ENCODE measurements at regions not wholly inside any gene's neighbourhood (a gene's known extent, or its start where the extent isn't known, plus 50 kb on each side); places are given as distances from the start of the nearest gene placed in this dataset.

DNA sequence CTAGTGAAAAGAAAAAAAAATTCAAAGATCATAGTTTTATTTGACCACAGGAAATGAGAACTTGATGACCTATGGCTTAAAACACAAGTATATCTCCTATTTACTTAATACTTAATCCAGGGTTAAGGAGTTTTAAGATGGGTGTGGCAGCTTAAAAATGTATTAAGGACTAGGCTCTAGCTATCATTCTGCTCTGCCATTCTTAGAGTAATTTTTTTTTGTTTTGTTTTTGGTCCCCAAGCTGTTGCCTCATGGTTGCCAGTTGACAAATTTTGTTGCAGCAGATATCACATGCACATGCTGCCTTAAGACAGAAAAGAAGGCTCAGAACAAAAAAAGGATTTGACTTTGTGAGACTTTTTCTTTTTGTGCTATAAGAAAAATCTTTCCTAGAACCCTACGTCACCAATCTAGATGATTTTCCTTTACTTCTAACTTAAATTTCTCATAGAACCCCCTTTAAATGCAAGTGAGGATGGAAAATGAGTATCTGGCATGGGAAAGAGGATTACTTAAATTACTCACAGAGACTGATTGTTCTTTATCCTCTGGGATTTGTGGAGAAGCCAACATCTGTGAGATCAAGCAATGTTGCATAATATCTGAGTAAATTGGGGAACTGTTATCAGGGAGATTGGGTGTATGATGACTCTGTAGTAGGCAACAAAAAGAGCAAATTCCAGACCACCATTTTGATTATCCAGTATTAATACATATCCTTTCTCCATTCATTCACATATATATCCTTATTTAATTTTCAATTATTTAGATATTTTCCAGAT lies 364.7 kb upstream of the CD180 start:
- TF ChIP-seq, protein P1, sequence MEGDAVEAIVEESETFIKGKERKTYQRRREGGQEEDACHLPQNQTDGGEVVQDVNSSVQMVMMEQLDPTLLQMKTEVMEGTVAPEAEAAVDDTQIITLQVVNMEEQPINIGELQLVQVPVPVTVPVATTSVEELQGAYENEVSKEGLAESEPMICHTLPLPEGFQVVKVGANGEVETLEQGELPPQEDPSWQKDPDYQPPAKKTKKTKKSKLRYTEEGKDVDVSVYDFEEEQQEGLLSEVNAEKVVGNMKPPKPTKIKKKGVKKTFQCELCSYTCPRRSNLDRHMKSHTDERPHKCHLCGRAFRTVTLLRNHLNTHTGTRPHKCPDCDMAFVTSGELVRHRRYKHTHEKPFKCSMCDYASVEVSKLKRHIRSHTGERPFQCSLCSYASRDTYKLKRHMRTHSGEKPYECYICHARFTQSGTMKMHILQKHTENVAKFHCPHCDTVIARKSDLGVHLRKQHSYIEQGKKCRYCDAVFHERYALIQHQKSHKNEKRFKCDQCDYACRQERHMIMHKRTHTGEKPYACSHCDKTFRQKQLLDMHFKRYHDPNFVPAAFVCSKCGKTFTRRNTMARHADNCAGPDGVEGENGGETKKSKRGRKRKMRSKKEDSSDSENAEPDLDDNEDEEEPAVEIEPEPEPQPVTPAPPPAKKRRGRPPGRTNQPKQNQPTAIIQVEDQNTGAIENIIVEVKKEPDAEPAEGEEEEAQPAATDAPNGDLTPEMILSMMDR (IDR thresholded peaks at IDR 0.05) = no peak
- Mint-ChIP-seq H3K9me3 (peaks cover 15% of the 10 kb centered on the region), H3K36me3 (ENCODE audit: low read depth) (no peaks in the 10 kb centered on the region), H3K27me3 (no peaks in the 10 kb centered on the region), H3K4me1 (no peaks in the 10 kb centered on the region), H3K4me3 (no peak overlapping the region), H3K27ac (no peak overlapping the region)
- intact Hi-C loops (cut with micrococcal nuclease) = no loop called here
- ATAC-seq (ENCODE audit: low read depth) = no peak
- ChIA-PET POLR2A (no interaction called here), CTCF (no interaction called here)
- no peak for DNase-seq

DNA sequence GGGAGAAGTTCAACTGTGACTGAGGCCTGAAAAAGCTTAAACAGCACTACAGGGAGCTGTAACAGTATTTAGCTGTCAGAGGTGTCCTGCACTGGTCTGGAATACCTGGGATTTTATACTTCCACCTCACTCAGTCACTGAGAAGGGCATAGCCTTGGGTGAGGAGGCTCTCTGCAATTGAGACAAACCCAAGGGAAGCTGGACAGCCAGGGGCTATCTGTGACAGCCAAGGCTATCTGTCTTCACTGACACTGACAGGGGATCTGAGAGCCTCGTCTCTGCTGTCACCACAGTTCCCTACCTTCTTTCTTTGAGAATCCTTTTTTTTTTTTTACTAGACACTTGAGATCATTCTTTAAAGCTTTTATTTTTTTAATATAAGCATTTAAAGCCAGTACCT lies 356.2 kb upstream of the CD180 start:
- ATAC-seq (ENCODE audit: low read depth) (no peak), DNase-seq (no peak)
- Mint-ChIP-seq H3K4me3 (no peak overlapping the region), H3K4me1 (peaks cover 3% of the 10 kb centered on the region), H3K27ac (no peak overlapping the region), H3K9me3 (no peaks in the 10 kb centered on the region), H3K27me3 (no peaks in the 10 kb centered on the region), H3K36me3 (ENCODE audit: low read depth) (no peaks in the 10 kb centered on the region)
- TF ChIP-seq, protein P1 (IDR thresholded peaks at IDR 0.05) = no peak
- intact Hi-C loops (cut with micrococcal nuclease) = no loop called here
- POLR2A ChIA-PET = no interaction called here
- CTCF ChIA-PET = no interaction called here

DNA sequence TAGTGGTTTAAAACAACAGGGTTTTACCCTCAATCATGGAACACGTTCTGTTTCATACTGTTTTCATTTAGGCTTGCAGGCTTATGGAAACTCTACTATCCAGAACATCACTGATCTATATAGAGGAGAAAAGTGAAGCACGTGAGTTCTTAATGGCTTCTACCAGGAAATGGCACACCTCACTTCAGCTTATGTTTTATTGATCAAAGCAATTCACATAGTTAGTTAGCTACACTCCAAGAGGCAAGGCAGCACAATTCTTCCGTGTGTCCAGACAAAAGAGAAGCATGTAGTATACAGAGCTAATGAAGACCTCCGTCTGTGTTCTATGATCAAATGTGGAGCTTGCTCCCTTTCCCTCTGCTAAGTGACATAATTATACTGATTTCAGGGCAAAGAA lies 353.3 kb upstream of the CD180 start:
- TF ChIP-seq, protein P1 (IDR thresholded peaks at IDR 0.05) = no peak
- POLR2A ChIA-PET = no interaction called here
- Mint-ChIP-seq H3K27me3 (no peaks in the 10 kb centered on the region), H3K9me3 (peaks cover 8% of the 10 kb centered on the region), H3K4me1 (peaks cover 9% of the 10 kb centered on the region), H3K36me3 (ENCODE audit: low read depth) (no peaks in the 10 kb centered on the region), H3K27ac (no peak overlapping the region), H3K4me3 (no peak overlapping the region)
- CTCF ChIA-PET = no interaction called here
- DNase-seq (no peak), ATAC-seq (ENCODE audit: low read depth) (no peak)
- intact Hi-C loops (cut with micrococcal nuclease) = no loop called here

DNA sequence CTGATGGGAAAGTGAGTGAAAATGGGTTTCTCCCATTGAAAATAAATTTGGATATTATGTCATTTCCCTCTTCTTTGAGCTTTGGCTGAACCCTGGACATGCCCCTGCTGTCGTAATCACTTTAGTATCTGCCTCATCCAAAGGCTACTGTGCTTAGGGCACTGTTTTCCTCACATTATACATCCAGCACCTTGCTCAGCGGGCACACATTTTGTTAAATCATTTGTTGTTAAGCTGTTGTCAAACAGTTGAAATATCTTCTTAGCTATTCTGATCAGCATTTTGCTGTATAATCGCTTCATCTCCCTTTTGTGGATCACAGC lies 352.7 kb upstream of the CD180 start:
- no peak for ATAC-seq (ENCODE audit: low read depth)
- Mint-ChIP-seq H3K36me3 (ENCODE audit: low read depth) (no peaks in the 10 kb centered on the region), H3K4me1 (peaks cover 16% of the 10 kb centered on the region), H3K27me3 (no peaks in the 10 kb centered on the region), H3K27ac (no peak overlapping the region), H3K9me3 (peaks cover 9% of the 10 kb centered on the region), H3K4me3 (no peak overlapping the region)
- no peak for DNase-seq
- ChIA-PET POLR2A (no interaction called here), CTCF (no interaction called here)
- intact Hi-C loops (cut with micrococcal nuclease) = no loop called here
- TF ChIP-seq, protein P1 (IDR thresholded peaks at IDR 0.05) = no peak

DNA sequence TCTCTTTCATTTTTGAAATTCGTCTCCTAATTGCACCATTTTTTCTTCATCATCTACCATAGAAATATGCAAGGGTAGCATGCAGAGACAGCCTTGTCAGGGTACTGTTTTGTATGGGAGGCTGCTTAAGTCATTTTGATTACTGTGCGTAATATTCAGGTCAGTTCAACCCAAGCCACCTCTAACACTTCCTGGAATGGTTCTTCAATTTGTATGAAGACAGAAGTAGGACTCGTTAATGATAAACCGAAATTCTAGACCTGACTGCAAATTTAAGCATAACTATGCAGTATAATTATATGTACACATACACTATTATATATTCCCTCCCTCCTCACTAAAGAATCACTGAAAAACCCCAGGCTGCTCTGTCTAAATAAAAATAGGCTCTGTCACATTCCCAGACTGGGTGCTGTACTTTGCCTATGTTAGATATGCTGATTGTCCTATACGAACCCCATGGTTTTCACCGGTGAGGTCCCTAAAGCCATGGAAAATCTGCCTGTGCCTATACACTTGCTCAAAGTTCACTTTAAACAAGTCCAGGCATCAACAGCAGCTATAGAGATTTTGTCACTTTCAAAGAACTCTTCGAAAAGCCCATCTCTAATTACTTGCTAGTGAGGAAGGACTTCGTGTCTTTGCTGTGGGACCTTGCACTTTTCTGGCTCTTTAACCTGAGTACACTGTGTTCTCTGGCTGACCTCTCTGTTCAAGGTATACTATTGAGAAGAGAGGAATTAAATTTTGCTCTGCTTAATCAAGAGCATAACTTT lies 352.1 kb upstream of the CD180 start:
- CTCF ChIA-PET = no interaction called here
- H3K9me3 Mint-ChIP-seq = peaks cover 9% of the 10 kb centered on the region
- POLR2A ChIA-PET = no interaction called here
- H3K4me1 Mint-ChIP-seq = peaks cover 16% of the 10 kb centered on the region
- H3K36me3 Mint-ChIP-seq (ENCODE audit: low read depth) = no peaks in the 10 kb centered on the region
- DNase-seq (no peak), ATAC-seq (ENCODE audit: low read depth) (no peak)
- H3K4me3 Mint-ChIP-seq = no peak overlapping the region
- no peaks in the 10 kb centered on the region for H3K27me3 Mint-ChIP-seq
- intact Hi-C loops (cut with micrococcal nuclease) = no loop called here
- TF ChIP-seq, protein P1 (IDR thresholded peaks at IDR 0.05) = no peak
- no peak overlapping the region for H3K27ac Mint-ChIP-seq

Data from activated B cell treated with CpG ODN at 0.5 μM for 24 hours (primary cell).